Kidney (tissue), 13 donors: ENCODE measurements at regions not wholly inside any gene's neighbourhood (a gene's known extent, or its start where the extent isn't known, plus 50 kb on each side); places are given as distances from the start of the nearest gene placed in this dataset.

Source experiments
- DNase-seq, 5 donors: peaks; one replicate each; pipeline ENCODE4 v3.0.0-alpha.2; 2013 to 2020
- FAIRE-seq: peaks from 2 replicates; lab custom pipeline; 2012; peaks lifted over from hg19 to GRCh38; lab: Jason Lieb, UNC
- H3K27ac ChIP-seq, 2 donors: one replicate each; pipeline ENCODE4 v1.7.0; 2013; ENCODE audit warnings: low read depth in 2 of 2, low read length in 2 of 2, inconsistent platforms in 1 of 2
- H3K27me3 ChIP-seq: one replicate; pipeline ENCODE4 v1.7.1; 2013; ENCODE audit warnings: low read length, inconsistent platforms; ENCODE audit not compliant: control insufficient read depth, insufficient read depth
- H3K36me3 ChIP-seq, 3 donors: one replicate each; pipeline versions ENCODE4 v1.7.0 to v1.7.1; 2013; ENCODE audit warnings: low read length in 3 of 3, control low read depth in 1 of 3, inconsistent platforms in 1 of 3; ENCODE audit not compliant: insufficient read depth in 3 of 3, control insufficient read depth in 2 of 3
- H3K4me1 ChIP-seq, 3 donors: one replicate each; pipeline versions ENCODE4 v1.7.0 to v1.7.1; 2013; ENCODE audit warnings: low read length in 3 of 3, inconsistent platforms in 1 of 3, low read depth in 1 of 3; ENCODE audit not compliant: control insufficient read depth in 2 of 3, insufficient read depth in 2 of 3
- H3K4me3 ChIP-seq, 3 donors: one replicate each; pipeline versions ENCODE4 v1.7.0 to v1.8.1; 2013; ENCODE audit warnings: low read length in 3 of 3, control low read depth in 1 of 3, inconsistent platforms in 1 of 3
- H3K9ac ChIP-seq, 3 donors: one replicate each; pipeline versions ENCODE4 v1.7.0 to v1.7.1; 2013; ENCODE audit warnings: low read length in 3 of 3, control low read depth in 1 of 3, inconsistent platforms in 1 of 3
- H3K9me3 ChIP-seq, 3 donors: one replicate each; pipeline versions ENCODE4 v1.7.0 to v1.7.1; 2013; ENCODE audit warnings: low read length in 3 of 3, control low read depth in 1 of 3, inconsistent platforms in 1 of 3; ENCODE audit not compliant: control insufficient read depth in 2 of 3, insufficient read depth in 1 of 3
- CTCF ChIP-seq: IDR thresholded peaks from 3 replicates; pipeline ENCODE4 v1.5.1; 2012; ENCODE audit warnings: mild to moderate bottlenecking, moderate library complexity, borderline replicate concordance; ENCODE audit not compliant: insufficient read depth; ENCODE audit errors: extremely low read depth
- intact Hi-C: fragments of 100-400 bp; cut with DNase I; formaldehyde crosslinking; loops from one replicate; pipeline ENCODE4 v1.11.1; 2022
- donor health status: control.
- donor health status: control.
- donor health status: control.
- donor health status: control.
- donor health status: control.
- donor health status: DM: yes; HTN: yes; CAD: no.
- donor health status: Normal renal cell carcinoma (clear cell type).

- Histone ChIP-seq H3K4me1 (peaks cover 0 to 6% (median 0%) of the 10 kb centered on the region in 3 donors), H3K27me3 (no peaks in the 10 kb centered on the region), H3K27ac (no peak overlapping the region), H3K4me3 (no peak overlapping the region), H3K9me3 (no peaks in the 10 kb centered on the region), H3K36me3 (no peaks in the 10 kb centered on the region), H3K9ac (no peak overlapping the region)
- no peak for FAIRE-seq
- intact Hi-C loops: no loop called here
- no peak for DNase-seq
- TF ChIP-seq CTCF: no peak
These were observed 82.6 kb upstream of the UCN3 start for GRCh38 chr10:5282137-5282536.

GRCh38 chr10:5283305-5284158 is 81.2 kb upstream of the UCN3 start:
- no peaks in the 10 kb centered on the region for H3K27me3 ChIP-seq
- H3K36me3 ChIP-seq: no peaks in the 10 kb centered on the region
- H3K4me1 ChIP-seq: peaks cover 0 to 6% (median 0%) of the 10 kb centered on the region in 3 donors
- peak; percentile 74 for TF ChIP-seq CTCF
- intact Hi-C loops: no loop called here
- no peak overlapping the region for H3K9ac ChIP-seq
- FAIRE-seq (no peak), DNase-seq (peak in 4 of 5 donors; percentile 51 to 75 (median 66))
- H3K27ac ChIP-seq: no peak overlapping the region
- no peaks in the 10 kb centered on the region for H3K9me3 ChIP-seq
- peak overlapping the region in 1 of 3 donors; percentile 28 for H3K4me3 ChIP-seq

- Histone ChIP-seq H3K4me3 (no peak overlapping the region), H3K36me3 (no peaks in the 10 kb centered on the region), H3K4me1 (peaks cover 0 to 6% (median 0%) of the 10 kb centered on the region in 3 donors), H3K9ac (no peak overlapping the region), H3K27ac (no peak overlapping the region), H3K27me3 (no peaks in the 10 kb centered on the region), H3K9me3 (no peaks in the 10 kb centered on the region)
- DNase-seq (peak in 2 of 5 donors; percentile 8 to 14), FAIRE-seq (no peak)
- intact Hi-C loops: no loop called here
- no peak for TF ChIP-seq CTCF
These were observed 80.3 kb upstream of the UCN3 start for GRCh38 chr10:5284311-5285057.
